ENCODE measurements at regions not wholly inside any gene's neighbourhood (a gene's known extent, or its start where the extent isn't known, plus 50 kb on each side); places are given as distances from the start of the nearest gene placed in this dataset.

GRCh38 chr4:26157541-26157940 lies 163.3 kb upstream of the RBPJ start:
- H3K27ac ChIP-seq (ENCODE audit: low read length): no peak overlapping the region
- no peaks in the 10 kb centered on the region for H4K20me1 ChIP-seq (ENCODE audit: insufficient read depth, low read length)
- no peaks in the 10 kb centered on the region for H3K36me3 ChIP-seq (ENCODE audit: insufficient read depth, low read length)
- no peaks in the 10 kb centered on the region for H3K4me1 ChIP-seq (ENCODE audit: insufficient read depth, low read length)
- H3K9ac ChIP-seq (ENCODE audit: low read depth, low read length): no peak overlapping the region
- H3K4me3 ChIP-seq (ENCODE audit: low read depth in 1 of 2, low read length in 2 of 2): no peak overlapping the region
- TF ChIP-seq CTCF (IDR thresholded peaks at IDR 0.05; ENCODE audit: borderline replicate concordance, extremely low read depth, low read length, poor library complexity, severe bottlenecking): no peak
- no peak for TF ChIP-seq EZH2 (IDR thresholded peaks at IDR 0.05; ENCODE audit: borderline replicate concordance, low read depth, low read length, severe bottlenecking)
- H2AFZ ChIP-seq (ENCODE audit: low read depth, low read length): no peak overlapping the region
- no peak for DNase-seq
- no peak for ATAC-seq (ENCODE audit: insufficient read depth, low read depth)
- H3K27me3 ChIP-seq (ENCODE audit: insufficient read depth, low read length, poor library complexity): no peaks in the 10 kb centered on the region
- H3K4me2 ChIP-seq (ENCODE audit: insufficient read depth, low read length): no peak overlapping the region
- H3K9me3 ChIP-seq (ENCODE audit: insufficient read depth, low read length, severe bottlenecking): no peaks in the 10 kb centered on the region
- H3K79me2 ChIP-seq (ENCODE audit: insufficient read depth, low read length): no peaks in the 10 kb centered on the region

GRCh38 chr4:26160591-26160990 lies 160.2 kb upstream of the RBPJ start:
- ATAC-seq (ENCODE audit: insufficient read depth, low read depth) (no peak), DNase-seq (no peak)
- no peak for TF ChIP-seq EZH2 (IDR thresholded peaks at IDR 0.05; ENCODE audit: borderline replicate concordance, low read depth, low read length, severe bottlenecking)
- no peaks in the 10 kb centered on the region for H3K36me3 ChIP-seq (ENCODE audit: insufficient read depth, low read length)
- no peak overlapping the region for H3K27ac ChIP-seq (ENCODE audit: low read length)
- no peaks in the 10 kb centered on the region for H3K4me1 ChIP-seq (ENCODE audit: insufficient read depth, low read length)
- no peak overlapping the region for H3K9ac ChIP-seq (ENCODE audit: low read depth, low read length)
- no peaks in the 10 kb centered on the region for H4K20me1 ChIP-seq (ENCODE audit: insufficient read depth, low read length)
- no peaks in the 10 kb centered on the region for H3K9me3 ChIP-seq (ENCODE audit: insufficient read depth, low read length, severe bottlenecking)
- H2AFZ ChIP-seq (ENCODE audit: low read depth, low read length): no peak overlapping the region
- H3K4me3 ChIP-seq (ENCODE audit: low read depth in 1 of 2, low read length in 2 of 2): no peak overlapping the region
- H3K79me2 ChIP-seq (ENCODE audit: insufficient read depth, low read length): no peaks in the 10 kb centered on the region
- H3K4me2 ChIP-seq (ENCODE audit: insufficient read depth, low read length): no peak overlapping the region
- no peaks in the 10 kb centered on the region for H3K27me3 ChIP-seq (ENCODE audit: insufficient read depth, low read length, poor library complexity)

DNA sequence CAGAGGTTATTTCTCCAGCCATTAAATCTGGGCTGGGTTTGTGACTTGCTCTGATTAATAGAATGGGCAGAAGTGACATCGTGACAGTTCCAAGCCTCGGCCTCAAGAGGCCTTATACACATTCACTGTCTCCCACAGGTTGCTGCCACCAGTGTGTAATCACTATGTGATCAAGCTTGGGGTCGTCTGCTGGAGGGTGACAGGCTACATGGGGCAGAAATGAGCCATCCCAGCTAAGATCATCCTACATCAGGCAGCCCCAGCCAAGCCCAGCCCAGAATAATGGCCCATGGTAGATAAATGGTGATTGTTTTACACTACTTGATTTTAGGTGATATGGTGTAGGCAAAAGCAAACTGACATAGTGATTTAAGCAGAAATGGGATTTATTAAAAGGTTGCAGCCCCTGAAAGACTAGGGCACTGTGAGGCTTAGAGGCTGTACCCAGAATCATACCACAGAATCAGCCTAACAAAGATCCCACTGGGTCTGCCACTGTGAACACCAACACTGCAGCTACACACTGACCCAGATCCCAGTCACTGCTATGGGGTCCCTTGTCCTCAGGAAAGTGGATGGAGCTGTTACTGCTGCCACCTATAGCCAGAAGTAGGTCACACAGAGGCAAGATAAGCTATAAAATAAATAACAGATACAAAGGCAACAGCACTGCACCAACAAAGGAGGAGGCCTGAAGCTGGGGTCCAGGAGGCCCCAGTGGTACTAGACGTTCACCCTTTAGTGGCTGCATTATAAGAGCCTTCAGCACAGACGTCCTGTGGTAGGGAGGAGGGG lies 159.6 kb upstream of the RBPJ start:
- Histone ChIP-seq H3K9ac (ENCODE audit: low read depth, low read length) (no peak overlapping the region), H3K79me2 (ENCODE audit: insufficient read depth, low read length) (no peaks in the 10 kb centered on the region), H3K4me2 (ENCODE audit: insufficient read depth, low read length) (no peak overlapping the region), H3K36me3 (ENCODE audit: insufficient read depth, low read length) (no peaks in the 10 kb centered on the region), H3K27me3 (ENCODE audit: insufficient read depth, low read length, poor library complexity) (no peaks in the 10 kb centered on the region), H2AFZ (ENCODE audit: low read depth, low read length) (no peak overlapping the region), H3K4me1 (ENCODE audit: insufficient read depth, low read length) (no peaks in the 10 kb centered on the region), H3K4me3 (ENCODE audit: low read depth in 1 of 2, low read length in 2 of 2) (no peak overlapping the region), H3K27ac (ENCODE audit: low read length) (no peak overlapping the region), H4K20me1 (ENCODE audit: insufficient read depth, low read length) (no peaks in the 10 kb centered on the region), H3K9me3 (ENCODE audit: insufficient read depth, low read length, severe bottlenecking) (no peaks in the 10 kb centered on the region)
- ATAC-seq (ENCODE audit: insufficient read depth, low read depth) (no peak), DNase-seq (no peak)
- TF ChIP-seq CTCF (IDR thresholded peaks at IDR 0.05; ENCODE audit: borderline replicate concordance, extremely low read depth, low read length, poor library complexity, severe bottlenecking): no peak
- no peak for TF ChIP-seq EZH2 (IDR thresholded peaks at IDR 0.05; ENCODE audit: borderline replicate concordance, low read depth, low read length, severe bottlenecking)

- no peaks in the 10 kb centered on the region for H3K36me3 ChIP-seq (ENCODE audit: insufficient read depth, low read length)
- no peak for ATAC-seq (ENCODE audit: insufficient read depth, low read depth)
- H3K4me3 ChIP-seq (ENCODE audit: low read depth in 1 of 2, low read length in 2 of 2): no peak overlapping the region
- H3K9ac ChIP-seq (ENCODE audit: low read depth, low read length): no peak overlapping the region
- H3K27ac ChIP-seq (ENCODE audit: low read length): no peak overlapping the region
- H3K4me2 ChIP-seq (ENCODE audit: insufficient read depth, low read length): no peak overlapping the region
- no peaks in the 10 kb centered on the region for H3K4me1 ChIP-seq (ENCODE audit: insufficient read depth, low read length)
- H3K9me3 ChIP-seq (ENCODE audit: insufficient read depth, low read length, severe bottlenecking): no peaks in the 10 kb centered on the region
- no peaks in the 10 kb centered on the region for H3K27me3 ChIP-seq (ENCODE audit: insufficient read depth, low read length, poor library complexity)
- no peaks in the 10 kb centered on the region for H4K20me1 ChIP-seq (ENCODE audit: insufficient read depth, low read length)
- no peak overlapping the region for H2AFZ ChIP-seq (ENCODE audit: low read depth, low read length)
- DNase-seq: no peak
- no peaks in the 10 kb centered on the region for H3K79me2 ChIP-seq (ENCODE audit: insufficient read depth, low read length)
- TF ChIP-seq EZH2 (IDR thresholded peaks at IDR 0.05; ENCODE audit: borderline replicate concordance, low read depth, low read length, severe bottlenecking): no peak
Observed at GRCh38 chr4:26162101-26162500, 158.7 kb upstream of the RBPJ start.
